HCT116 (cell line): ENCODE measurements at regions not wholly inside any gene's neighbourhood (a gene's known extent, or its start where the extent isn't known, plus 50 kb on each side); places are given as distances from the start of the nearest gene placed in this dataset.

Experiments
- ATAC-seq: fragments of 200-7000 bp; cut with Tn5 transposase; 2 replicates; pipeline ENCODE4 v1.9.1; 2020; ENCODE audit warnings: mild to moderate bottlenecking, moderate library complexity
- BruUV-seq: library from RNA; stranded (reverse); fragments of 400-500 nt; replicated peaks from 2 replicates; lab custom pipeline; 2021; lab: Mats Ljungman, UMichigan
- CTCF ChIA-PET: fragments of 300-600 bp; sonication (Branson Sonifier 250); formaldehyde crosslinking; loops from one replicate; lab custom pipeline; 2021; ENCODE audit warnings: antibody characterized with exemption; lab: Charles Lee
- POLR2A ChIA-PET: fragments of 300-600, 350-600 bp; sonication (Branson Sonifier 250); formaldehyde crosslinking; loops from one replicate; lab custom pipeline; 2021; ENCODE audit warnings: antibody characterized with exemption; lab: Charles Lee
- RAD21 ChIA-PET, 2 experiments: fragments of 300-600 bp; sonication (Branson Sonifier 250); formaldehyde crosslinking; loops; one replicate each; lab custom pipeline; 2023; ENCODE audit warnings: low total read pairs in 2 of 2; ENCODE audit not compliant: uncharacterized antibody in 2 of 2, unreplicated experiment in 2 of 2, low non-redundant PET in 1 of 2; lab: Charles Lee
- DNase-seq: peaks from one replicate; pipeline ENCODE4 v3.0.0-alpha.2; 2010; ENCODE audit warnings: low read depth, low spot score
- H2AFZ ChIP-seq: fragments of 200-600 bp; shearing (Covaris generic), sonication (generic); 2 replicates; pipeline ENCODE4 v1.6.1; 2017; ENCODE audit warnings: low read depth, mixed run types, mixed read lengths, antibody characterized with exemption, low read length; ENCODE audit not compliant: poor library complexity, severe bottlenecking
- H3K27ac ChIP-seq: 2 replicates; pipeline ENCODE4 v1.5.1; 2012; ENCODE audit warnings: low read depth, low read length
- H3K27me3 ChIP-seq: fragments of 200-600 bp; sonication (generic); 2 replicates; pipeline ENCODE4 v1.6.1; 2016; ENCODE audit warnings: mixed run types, low read length, mixed read lengths; ENCODE audit not compliant: insufficient read depth
- H3K36me3 ChIP-seq, 2 experiments: fragments of 200-500 bp in 1 of 2; fragments of 200-600 bp in 1 of 2; sonication (Bioruptor generic) in 1 of 2; sonication (generic) in 1 of 2; 2 replicates each; pipeline versions ENCODE4 v1.5.1 to v1.6.1; 2014 to 2016; ENCODE audit warnings: low read length in 2 of 2, inconsistent platforms in 1 of 2, mixed read lengths in 1 of 2, mixed run types in 1 of 2; ENCODE audit not compliant: insufficient read depth in 2 of 2, control insufficient read depth in 1 of 2
- H3K4me1 ChIP-seq, 2 experiments: fragments of 200-600 bp in 1 of 2; sonication (generic) in 1 of 2; 2 replicates each; pipeline versions ENCODE4 v1.5.1 to v1.6.1; 2012 to 2017; ENCODE audit warnings: low read length in 2 of 2, inconsistent platforms in 1 of 2, mild to moderate bottlenecking in 1 of 2, mixed read lengths in 1 of 2, mixed run types in 1 of 2, moderate library complexity in 1 of 2; ENCODE audit not compliant: insufficient read depth in 2 of 2, control insufficient read depth in 1 of 2
- H3K4me2 ChIP-seq: fragments of 200-600 bp; sonication (generic); 2 replicates; pipeline ENCODE4 v1.6.1; 2017; ENCODE audit warnings: mixed run types, low read length, mixed read lengths
- H3K4me3 ChIP-seq, 2 experiments: fragments of 200-600 bp in 1 of 2; sonication (generic) in 1 of 2; replicated peaks in 1 of 2; 2 replicates each; pipeline ENCODE4 v1.5.1; 2011 to 2016; ENCODE audit warnings: low read length in 2 of 2, control low read depth in 1 of 2, low read depth in 1 of 2, mild to moderate bottlenecking in 1 of 2, mixed read lengths in 1 of 2, mixed run types in 1 of 2
- H3K79me2 ChIP-seq: fragments of 200-600 bp; sonication (generic); 2 replicates; pipeline ENCODE4 v1.6.1; 2017; ENCODE audit warnings: mild to moderate bottlenecking, mixed run types, low read length, moderate library complexity, mixed read lengths; ENCODE audit not compliant: insufficient read depth
- H3K9ac ChIP-seq: fragments of 200-600 bp; sonication (generic); 2 replicates; pipeline ENCODE4 v1.6.1; 2016; ENCODE audit warnings: low read length, mixed read lengths
- H3K9me2 ChIP-seq: fragments of 200-600 bp; sonication (generic), shearing (Covaris generic); 2 replicates; pipeline ENCODE4 v1.6.1; 2017; ENCODE audit warnings: mixed run types, mild to moderate bottlenecking, moderate library complexity; ENCODE audit not compliant: insufficient read depth
- H3K9me3 ChIP-seq, 2 experiments: fragments of 200-500 bp in 1 of 2; fragments of 200-600 bp in 1 of 2; sonication (Bioruptor generic) in 1 of 2; sonication (generic) in 1 of 2; 2 replicates each; pipeline ENCODE4 v1.6.1; 2014 to 2017; ENCODE audit warnings: low read length in 2 of 2, mixed read lengths in 2 of 2, inconsistent platforms in 1 of 2, low read depth in 1 of 2, mild to moderate bottlenecking in 1 of 2, mixed run types in 1 of 2, moderate library complexity in 1 of 2; ENCODE audit not compliant: control insufficient read depth in 1 of 2, insufficient read depth in 1 of 2
- H4K20me1 ChIP-seq: fragments of 200-600 bp; sonication (generic), shearing (Covaris generic); 2 replicates; pipeline ENCODE4 v1.6.1; 2017; ENCODE audit warnings: mixed run types, mild to moderate bottlenecking, moderate library complexity; ENCODE audit not compliant: insufficient read depth
- CBX3 ChIP-seq: IDR thresholded peaks from 2 replicates; pipeline ENCODE4 v1.6.1; 2012; ENCODE audit warnings: low read depth
- CTCF ChIP-seq, 3 experiments: fragments of 200-600 bp in 1 of 3; sonication (generic) in 1 of 3; IDR thresholded peaks in 2 of 3; conservative IDR thresholded peaks in 1 of 3; 2 replicates each; pipeline ENCODE4 v1.5.1; 2012 to 2017; ENCODE audit warnings: low read depth in 2 of 3, low read length in 2 of 3, antibody characterized with exemption in 1 of 3, borderline replicate concordance in 1 of 3, control low read depth in 1 of 3, mild to moderate bottlenecking in 1 of 3, mixed read lengths in 1 of 3, mixed run types in 1 of 3, moderate library complexity in 1 of 3; ENCODE audit not compliant: insufficient read depth in 1 of 3
- EZH2phosphoT487 ChIP-seq: fragments of 200-600 bp; IDR thresholded peaks from 2 replicates; pipeline ENCODE4 v1.6.1; 2018; ENCODE audit warnings: antibody characterized with exemption, borderline replicate concordance
- FOSL1 ChIP-seq: IDR thresholded peaks from 2 replicates; pipeline ENCODE4 v1.6.1; 2012; ENCODE audit warnings: low read depth
- JUND ChIP-seq: IDR thresholded peaks from 2 replicates; pipeline ENCODE4 v1.6.1; 2012
- POLR2AphosphoS5 ChIP-seq: IDR thresholded peaks from 2 replicates; pipeline ENCODE4 v1.6.1; 2011; ENCODE audit warnings: mild to moderate bottlenecking, low read depth, low read length, moderate library complexity
- SIN3A ChIP-seq: IDR thresholded peaks from 2 replicates; pipeline ENCODE4 v1.6.1; 2012; ENCODE audit warnings: low read depth
- SRF ChIP-seq: IDR thresholded peaks from 2 replicates; pipeline ENCODE4 v1.6.1; 2012; ENCODE audit warnings: low read depth
- ZBTB33 ChIP-seq: IDR thresholded peaks from 2 replicates; pipeline ENCODE4 v1.6.1; 2011; ENCODE audit warnings: mild to moderate bottlenecking, low read length, moderate library complexity; ENCODE audit not compliant: insufficient replicate concordance; ENCODE audit errors: extremely low read depth
- ZFX ChIP-seq: fragments of 450-650 bp; IDR thresholded peaks from 2 replicates; pipeline ENCODE4 v1.6.1; 2017
- ZNF274 ChIP-seq: fragments of 200-500 bp; sonication (Bioruptor generic); IDR thresholded peaks from 2 replicates; pipeline ENCODE4 v1.6.1; 2014; ENCODE audit warnings: mild to moderate bottlenecking, low read depth, low read length, inconsistent platforms
- intact Hi-C: fragments of 100-400 bp; cut with micrococcal nuclease; formaldehyde crosslinking; loops from 2 replicates; pipeline ENCODE4 v1.10.0; 2022

- CTCF ChIA-PET, result no interaction called here
- intact Hi-C loops, result no loop called here
Measured at GRCh38 chr5:118620233-118620632, 368.1 kb downstream of the DTWD2 start.

GRCh38 chr5:118619823-118620222 lies 368.5 kb downstream of the DTWD2 start:
- no peaks in the 10 kb centered on the region; the same call in 1 of the 2 replicates for H3K9me2 ChIP-seq
- H3K4me3 ChIP-seq, result no peak overlapping the region
- H3K36me3 ChIP-seq, result no peaks in the 10 kb centered on the region
- intact Hi-C loops, result no loop called here
- ATAC-seq (no peak), DNase-seq (no peak)
- H3K4me1 ChIP-seq, result no peaks in the 10 kb centered on the region
- no peaks in the 10 kb centered on the region for H3K9me3 ChIP-seq
- no peak overlapping the region for H3K27ac ChIP-seq
- no peaks in the 10 kb centered on the region for H3K27me3 ChIP-seq
- TF ChIP-seq ZFX (no peak), SRF (no peak), FOSL1 (no peak), ZNF274 (no peak), CBX3 (no peak), POLR2AphosphoS5 (no peak), JUND (no peak), CTCF (IDR thresholded peaks at IDR 0.05 in 2 of 3, conservative IDR thresholded peaks at IDR 0.05 in 1 of 3; ENCODE audit: borderline replicate concordance in 1 of 3, insufficient read depth in 1 of 3, low read depth in 2 of 3, low read length in 2 of 3) (no peak), SIN3A (no peak)
- POLR2A ChIA-PET, result no interaction called here
- CTCF ChIA-PET, result no interaction called here
- no peaks in the 10 kb centered on the region for H3K79me2 ChIP-seq
- RAD21 ChIA-PET, result no interaction called here
- no peak overlapping the region for H3K4me2 ChIP-seq
- no peak overlapping the region for H3K9ac ChIP-seq
- no peak overlapping the region for H2AFZ ChIP-seq
- BruUV-seq, result no TSS peak
- H4K20me1 ChIP-seq, result no peaks in the 10 kb centered on the region

More at GRCh38 chr5:118620233-118620632, 368.1 kb downstream of the DTWD2 start:
- Histone ChIP-seq H3K9me2 (no peaks in the 10 kb centered on the region; the same call in 1 of the 2 replicates), H3K4me2 (no peak overlapping the region), H3K4me1 (no peaks in the 10 kb centered on the region), H3K9me3 (no peaks in the 10 kb centered on the region), H3K27me3 (no peaks in the 10 kb centered on the region), H3K4me3 (no peak overlapping the region), H3K27ac (no peak overlapping the region), H3K9ac (no peak overlapping the region), H3K36me3 (no peaks in the 10 kb centered on the region), H2AFZ (no peak overlapping the region), H4K20me1 (no peaks in the 10 kb centered on the region), H3K79me2 (no peaks in the 10 kb centered on the region)
- ATAC-seq (no peak), DNase-seq (no peak)
- BruUV-seq, result no TSS peak
- TF ChIP-seq EZH2phosphoT487 (no peak), CBX3 (no peak), ZBTB33 (no peak)
- ChIA-PET POLR2A (no interaction called here), RAD21 (no interaction called here)
